Sigmoid colon (tissue), 4 donors: ENCODE measurements at regions not wholly inside any gene's neighbourhood (a gene's known extent, or its start where the extent isn't known, plus 50 kb on each side); places are given as distances from the start of the nearest gene placed in this dataset.

Experiments used
- EP300 ChIP-seq, 4 donors: sonication (generic); formaldehyde crosslinking; IDR thresholded peaks; one replicate each; pipeline ENCODE4 v1.6.1; 2017; ENCODE audit warnings: antibody characterized with exemption in 4 of 4
- POLR2AphosphoS5 ChIP-seq, 4 donors: sonication (generic); formaldehyde crosslinking; IDR thresholded peaks; one replicate each; pipeline ENCODE4 v1.6.1; 2017; ENCODE audit warnings: antibody characterized with exemption in 4 of 4
- TF ChIP-seq, protein P1 (sequence below), 4 experiments: fragments of 450-650 bp in 3 of 4; fragments of 200-600 bp in 1 of 4; IDR thresholded peaks; one replicate each; pipeline ENCODE4 v1.5.1; 2016 to 2019; ENCODE audit warnings: antibody characterized with exemption in 4 of 4, mild to moderate bottlenecking in 3 of 4, moderate library complexity in 2 of 4

DNA sequence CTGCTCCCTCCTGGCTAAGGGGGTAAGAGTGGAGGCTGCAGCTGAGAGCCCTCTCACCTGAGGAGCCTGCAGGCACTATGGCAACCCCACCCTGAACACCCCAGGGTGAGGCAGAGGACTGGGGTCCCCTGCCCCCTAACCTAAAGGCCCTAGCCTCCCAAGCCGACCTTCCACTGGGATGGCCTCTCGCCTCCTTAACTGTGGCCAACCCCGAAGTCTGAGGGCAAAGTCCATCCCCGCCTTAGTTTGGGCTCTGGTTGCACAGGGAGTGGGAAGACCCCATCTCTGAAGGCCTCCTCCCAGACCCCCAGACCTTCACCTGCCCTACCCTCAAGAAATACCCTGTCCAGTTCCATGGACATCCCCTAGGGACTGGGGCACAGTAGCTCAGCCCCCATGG is 100.6 kb upstream of the PRR23E start:
- no peak for TF ChIP-seq POLR2AphosphoS5 (IDR thresholded peaks at IDR 0.05)
- TF ChIP-seq EP300 (IDR thresholded peaks at IDR 0.05), result no peak
- TF ChIP-seq, protein P1, sequence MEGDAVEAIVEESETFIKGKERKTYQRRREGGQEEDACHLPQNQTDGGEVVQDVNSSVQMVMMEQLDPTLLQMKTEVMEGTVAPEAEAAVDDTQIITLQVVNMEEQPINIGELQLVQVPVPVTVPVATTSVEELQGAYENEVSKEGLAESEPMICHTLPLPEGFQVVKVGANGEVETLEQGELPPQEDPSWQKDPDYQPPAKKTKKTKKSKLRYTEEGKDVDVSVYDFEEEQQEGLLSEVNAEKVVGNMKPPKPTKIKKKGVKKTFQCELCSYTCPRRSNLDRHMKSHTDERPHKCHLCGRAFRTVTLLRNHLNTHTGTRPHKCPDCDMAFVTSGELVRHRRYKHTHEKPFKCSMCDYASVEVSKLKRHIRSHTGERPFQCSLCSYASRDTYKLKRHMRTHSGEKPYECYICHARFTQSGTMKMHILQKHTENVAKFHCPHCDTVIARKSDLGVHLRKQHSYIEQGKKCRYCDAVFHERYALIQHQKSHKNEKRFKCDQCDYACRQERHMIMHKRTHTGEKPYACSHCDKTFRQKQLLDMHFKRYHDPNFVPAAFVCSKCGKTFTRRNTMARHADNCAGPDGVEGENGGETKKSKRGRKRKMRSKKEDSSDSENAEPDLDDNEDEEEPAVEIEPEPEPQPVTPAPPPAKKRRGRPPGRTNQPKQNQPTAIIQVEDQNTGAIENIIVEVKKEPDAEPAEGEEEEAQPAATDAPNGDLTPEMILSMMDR (IDR thresholded peaks at IDR 0.05), result no peak
